HG02973 (cell line): ENCODE measurements at regions not wholly inside any gene's neighbourhood (a gene's known extent, or its start where the extent isn't known, plus 50 kb on each side); places are given as distances from the start of the nearest gene placed in this dataset.
"Not testable (repeated sequence)": the region's sequence is repeated elsewhere in the genome, so short reads cannot be mapped to it uniquely, and the experiment has no call there.

ENCODE experiments used
- ATAC-seq: cut with Tn5 transposase; IDR thresholded peaks from one replicate; pipeline ENCODE4 v1.9.1; 2021; ENCODE audit warnings: moderate library complexity; ENCODE audit not compliant: unreplicated experiment

DNA sequence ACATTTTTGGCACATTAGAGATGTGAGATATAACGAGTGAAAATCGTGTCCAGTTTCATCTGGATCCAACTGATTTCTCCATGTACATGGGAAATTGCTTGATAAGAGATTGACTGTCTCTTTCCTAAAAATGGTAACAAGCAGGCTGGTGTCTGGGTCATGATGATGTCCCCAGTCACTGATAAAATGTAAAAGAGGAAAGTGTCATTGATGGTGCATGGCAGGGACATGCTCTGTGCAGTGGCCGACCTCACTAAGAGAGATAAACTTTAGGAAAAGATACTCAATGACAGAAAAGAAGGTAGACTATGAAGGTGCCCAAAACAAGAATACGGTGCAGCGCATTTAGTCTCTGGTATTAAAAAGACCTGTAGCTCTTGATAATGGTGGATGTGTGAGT, 1517.5 kb downstream of the RPIA start:
- ATAC-seq: no peak

DNA sequence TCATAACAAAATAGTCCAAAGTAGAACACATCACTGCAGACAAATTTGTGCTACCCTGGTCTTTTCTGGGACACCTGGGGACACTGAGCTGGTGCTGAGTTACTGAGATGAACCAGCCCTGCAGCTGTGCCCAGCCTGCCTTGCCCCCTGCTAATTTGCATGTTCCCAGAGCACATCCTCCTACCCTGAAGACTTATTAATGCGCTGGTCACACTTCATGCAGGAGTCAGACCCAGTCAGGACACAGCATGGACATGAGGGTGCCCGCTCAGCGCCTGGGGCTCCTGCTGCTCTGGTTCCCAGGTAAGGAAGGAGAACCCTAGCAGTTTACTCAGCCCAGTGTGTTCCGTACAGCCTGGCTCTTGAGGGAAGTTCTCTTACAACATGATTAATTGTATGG, 1518.3 kb downstream of the RPIA start:
- no peak for ATAC-seq

DNA sequence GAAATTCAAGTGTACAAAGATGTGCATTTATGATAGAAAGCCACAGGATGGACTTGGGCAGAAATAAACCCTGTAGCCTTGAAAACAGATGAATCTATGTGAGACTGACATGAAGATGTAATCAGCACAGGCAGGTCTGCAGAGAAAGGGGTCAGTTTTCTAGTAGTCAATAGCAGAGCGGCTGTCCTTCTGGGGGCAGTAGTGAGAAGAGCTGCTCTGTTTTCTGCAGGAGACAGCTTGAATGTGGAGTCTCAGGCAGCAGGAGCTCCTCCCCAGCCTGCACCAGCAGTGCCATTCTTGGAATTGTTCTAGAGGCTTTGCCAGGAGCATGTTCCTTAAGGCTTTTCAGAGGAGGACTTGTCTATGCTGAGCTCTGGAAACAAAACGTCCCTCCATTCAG, 1524.4 kb downstream of the RPIA start:
- not testable (repeated sequence) for ATAC-seq

GRCh38 chr2:90216801-90217200, 1525.3 kb downstream of the RPIA start:
- not testable (repeated sequence) for ATAC-seq

DNA sequence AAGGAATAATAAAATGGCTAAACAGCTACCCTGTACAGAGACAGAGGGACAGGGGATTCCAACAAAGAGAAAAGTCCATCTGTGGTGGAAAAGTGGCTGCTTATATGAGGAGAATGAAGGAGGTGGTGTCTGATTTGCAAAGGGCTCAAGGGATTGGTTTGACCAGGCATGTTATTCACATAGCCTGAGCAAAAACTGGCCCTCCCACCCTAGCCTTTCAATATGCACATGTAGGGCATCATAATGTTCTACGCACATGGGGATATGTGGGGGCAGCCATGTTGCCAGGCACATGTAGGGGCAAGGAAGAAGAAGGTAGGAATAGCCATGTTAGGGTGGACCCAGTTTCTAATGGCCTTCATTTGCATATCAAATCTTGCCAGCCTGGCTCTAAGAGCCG, 1527.1 kb downstream of the RPIA start:
- not testable (repeated sequence) for ATAC-seq

- not testable (repeated sequence) for ATAC-seq
These were observed 1529.3 kb downstream of the RPIA start for GRCh38 chr2:90220623-90221299.

- no peak for ATAC-seq
These were observed 1529.8 kb downstream of the RPIA start for GRCh38 chr2:90221300-90221651.

DNA sequence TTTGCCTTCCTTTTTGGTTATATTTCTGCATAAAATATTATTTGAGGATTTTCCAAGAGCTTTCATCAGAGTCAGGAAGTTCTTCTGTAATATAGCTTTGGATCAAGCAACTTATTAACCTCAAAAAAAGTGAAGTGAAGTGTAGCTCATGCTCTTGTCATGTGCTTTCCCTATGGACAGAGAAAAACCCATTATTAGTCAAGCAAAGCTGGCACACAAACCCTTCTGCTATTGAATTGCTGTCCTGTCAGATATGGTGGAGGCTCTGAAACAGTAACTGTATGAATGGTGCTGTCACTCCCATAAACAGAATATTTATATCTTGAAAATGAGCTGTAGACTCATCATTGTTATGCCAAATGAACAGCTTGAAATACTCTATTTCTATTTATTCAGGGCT, 1533.3 kb downstream of the RPIA start:
- ATAC-seq: not testable (repeated sequence)

GRCh38 chr2:90226465-90227072, 1535.1 kb downstream of the RPIA start:
- not testable (repeated sequence) for ATAC-seq

DNA sequence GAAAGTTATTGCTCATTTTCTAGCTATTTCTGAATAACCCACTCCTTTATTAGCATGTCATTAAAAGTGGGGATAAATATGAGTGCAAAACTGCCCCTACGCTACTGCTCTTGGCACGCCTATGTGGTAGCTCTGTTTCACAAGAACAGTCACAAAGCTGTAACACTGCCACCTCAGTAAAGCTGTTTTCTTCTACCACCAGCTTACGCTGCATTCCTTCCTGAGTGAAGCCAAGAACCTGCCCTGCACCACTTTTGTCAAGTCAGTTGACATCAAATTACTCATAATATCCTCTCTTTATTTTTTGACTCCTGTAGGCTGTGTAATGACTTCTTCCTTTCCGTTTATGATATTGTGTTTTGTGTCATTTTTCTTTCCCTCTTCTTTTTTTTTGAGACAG, 1539.7 kb downstream of the RPIA start:
- not testable (repeated sequence) for ATAC-seq

GRCh38 chr2:90235452-90235851, 1544.0 kb downstream of the RPIA start:
- ATAC-seq: not testable (repeated sequence)

DNA sequence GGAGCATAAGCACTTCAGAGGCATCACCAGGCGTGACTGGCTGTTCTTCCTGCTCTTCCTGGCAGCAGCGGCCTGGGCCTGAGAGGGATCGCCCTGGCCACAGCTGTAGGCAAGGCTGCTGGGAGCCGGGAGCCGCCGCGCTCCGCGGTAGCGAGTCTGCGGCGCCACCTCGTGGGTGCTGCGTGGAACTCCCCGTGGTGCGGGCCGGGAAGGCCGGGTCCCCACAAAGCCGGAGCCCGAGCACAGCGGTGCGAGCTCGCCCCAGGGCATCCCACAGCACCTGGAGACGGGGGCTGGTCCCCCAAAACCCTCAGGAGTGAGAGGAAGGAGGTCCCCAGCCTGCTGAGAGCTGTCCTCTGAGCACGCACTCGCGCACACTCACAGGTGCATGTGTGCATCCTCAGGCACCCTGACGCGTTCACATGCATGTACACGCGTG, 1546.5 kb downstream of the RPIA start:
- ATAC-seq: not testable (repeated sequence)

GRCh38 chr2:90238505-90239230, 1547.2 kb downstream of the RPIA start:
- ATAC-seq: not testable (repeated sequence)

DNA sequence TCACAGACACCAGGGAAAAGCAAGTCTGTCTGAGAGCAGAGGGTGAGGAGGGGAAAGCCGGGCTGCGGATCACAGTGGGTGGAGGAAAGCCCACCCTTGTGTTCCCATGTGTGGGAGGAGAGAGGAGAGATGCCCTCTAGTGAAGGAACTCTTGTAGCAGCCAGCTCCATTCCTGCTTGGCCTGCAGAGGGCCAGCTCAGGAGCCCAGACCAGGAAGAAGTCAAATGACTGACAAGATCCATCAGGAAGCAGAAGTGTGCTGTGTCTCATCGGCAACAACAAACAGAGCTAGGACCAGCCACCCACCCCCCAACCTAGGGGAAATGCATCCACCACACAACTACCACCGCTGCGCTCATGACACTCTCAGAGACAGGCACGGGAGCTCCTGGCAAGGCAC, 1548.3 kb downstream of the RPIA start:
- ATAC-seq: not testable (repeated sequence)

DNA sequence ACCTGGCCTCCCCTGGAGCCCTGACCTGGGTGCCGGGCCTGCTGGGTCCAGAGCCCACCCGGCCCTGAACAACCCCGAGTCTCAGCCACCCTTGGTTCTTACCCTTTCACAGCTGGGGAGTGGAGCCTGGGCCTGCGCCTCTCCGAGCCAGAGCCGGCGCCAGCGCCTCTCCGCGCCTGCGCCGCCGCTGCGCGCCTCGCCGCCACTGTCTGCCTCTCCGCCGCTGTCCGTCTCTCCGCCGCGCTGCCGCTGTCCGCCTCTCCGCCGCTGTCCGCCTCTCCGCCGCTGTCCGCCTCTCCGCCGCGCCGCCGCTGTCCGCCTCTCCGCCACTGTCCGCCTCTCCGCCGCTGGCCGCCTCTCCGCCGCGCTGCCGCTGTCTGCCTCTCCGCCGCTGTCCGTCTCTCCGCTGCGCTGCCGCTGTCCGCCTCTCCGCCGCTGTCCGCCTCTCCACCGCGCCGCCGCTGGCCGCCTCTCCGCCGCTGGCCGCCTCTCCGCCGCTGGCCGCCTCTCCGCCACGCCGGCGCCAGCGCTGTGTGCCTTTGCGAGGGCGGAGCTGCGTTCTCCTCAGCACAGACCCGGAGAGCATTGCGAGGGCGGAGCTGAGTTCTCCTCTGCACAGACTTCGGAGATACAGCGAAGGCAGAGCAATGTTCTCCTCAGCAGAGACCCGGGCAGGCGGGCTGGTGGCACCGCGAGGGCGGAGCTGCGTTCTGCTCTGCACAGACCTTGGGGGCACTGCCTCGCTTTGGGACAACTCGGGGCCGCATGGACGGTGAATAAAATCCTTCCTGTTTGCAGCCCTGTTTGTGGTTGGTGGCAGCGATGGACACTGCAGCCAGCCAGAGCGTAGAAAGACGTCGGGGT, 1553.7 kb downstream of the RPIA start:
- not testable (repeated sequence) for ATAC-seq

DNA sequence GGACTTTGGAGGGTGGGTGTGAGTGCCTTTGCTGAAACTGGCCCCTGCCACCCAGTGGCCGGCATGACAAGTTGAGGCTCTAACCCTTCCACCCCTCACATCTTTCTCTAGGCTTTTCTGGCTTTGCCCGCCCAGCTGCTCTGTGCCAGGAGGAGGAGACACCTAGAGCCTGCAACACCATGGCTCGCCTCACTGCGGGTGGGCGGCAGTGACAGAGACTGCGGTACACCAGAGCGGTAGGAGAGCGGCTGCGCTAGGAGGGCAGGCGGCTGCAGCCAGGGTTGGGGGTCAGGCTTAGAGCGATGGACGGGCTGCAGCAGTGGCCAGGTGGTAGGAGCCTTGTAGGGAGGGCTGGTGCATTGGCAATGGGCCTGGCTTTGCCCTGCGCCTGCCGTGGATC, 1556.9 kb downstream of the RPIA start:
- not testable (repeated sequence) for ATAC-seq

- not testable (repeated sequence) for ATAC-seq
These were observed 1558.9 kb downstream of the RPIA start for GRCh38 chr2:90250350-90250749.

DNA sequence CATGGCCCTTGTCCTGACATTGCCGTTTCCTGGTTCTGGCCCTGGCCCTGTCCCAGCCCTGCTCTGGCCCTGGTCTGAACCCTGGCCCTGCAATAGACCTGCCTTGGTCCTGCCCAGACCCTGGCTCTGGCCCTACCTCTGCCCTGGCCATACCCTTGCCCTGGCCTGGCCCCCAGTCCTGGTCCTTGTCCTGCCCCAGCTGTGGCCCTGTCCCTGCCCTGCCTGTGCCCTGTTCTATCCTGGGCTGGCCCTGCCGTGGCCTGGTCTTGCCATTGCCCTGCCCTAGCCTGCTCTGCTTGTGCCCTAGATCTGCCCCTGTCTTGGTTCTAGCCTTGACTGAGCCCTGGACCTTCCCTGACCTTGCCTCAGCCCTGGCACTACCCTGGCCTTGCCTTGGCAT, 1560.1 kb downstream of the RPIA start:
- ATAC-seq: not testable (repeated sequence)

DNA sequence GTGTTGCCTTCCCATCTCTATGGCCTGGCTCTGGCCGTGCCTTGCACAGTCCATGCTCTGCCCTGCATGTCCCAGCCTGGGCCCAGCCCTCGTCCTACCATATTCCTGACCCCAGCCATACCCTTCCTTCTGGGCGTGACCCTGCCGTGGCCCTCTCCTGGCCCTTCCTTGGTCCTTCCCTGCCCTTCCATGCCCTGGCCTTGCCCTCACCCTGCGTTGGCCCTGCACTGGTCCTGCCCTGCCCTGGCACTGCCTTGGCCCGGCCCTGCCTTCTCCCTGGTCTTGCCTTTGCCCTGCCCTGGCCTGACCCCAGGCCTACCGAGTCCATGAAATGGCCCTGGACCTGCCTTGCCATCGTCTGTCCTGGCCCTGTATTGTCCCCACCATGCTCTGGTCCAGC, 1561.8 kb downstream of the RPIA start:
- not testable (repeated sequence) for ATAC-seq

- ATAC-seq: not testable (repeated sequence)
These were observed 1575.4 kb downstream of the RPIA start for GRCh38 chr2:90266888-90267287.

- not testable (repeated sequence) for ATAC-seq
These were observed 1596.3 kb downstream of the RPIA start for GRCh38 chr2:90287751-90288150.
